Mesenteric fat pad (tissue), 1 donor: ENCODE measurements at regions not wholly inside any gene's neighbourhood (a gene's known extent, or its start where the extent isn't known, plus 50 kb on each side); places are given as distances from the start of the nearest gene placed in this dataset.
"Not testable (repeated sequence)": the region's sequence is repeated elsewhere in the genome, so short reads cannot be mapped to it uniquely, and the experiment has no call there.

Experiments
- DNase-seq: peaks from one replicate; pipeline ENCODE4 v3.0.0-alpha.2; 2020; ENCODE audit warnings: low spot score
- donor health status: DM: yes; HTN: yes; CAD: no.

DNA sequence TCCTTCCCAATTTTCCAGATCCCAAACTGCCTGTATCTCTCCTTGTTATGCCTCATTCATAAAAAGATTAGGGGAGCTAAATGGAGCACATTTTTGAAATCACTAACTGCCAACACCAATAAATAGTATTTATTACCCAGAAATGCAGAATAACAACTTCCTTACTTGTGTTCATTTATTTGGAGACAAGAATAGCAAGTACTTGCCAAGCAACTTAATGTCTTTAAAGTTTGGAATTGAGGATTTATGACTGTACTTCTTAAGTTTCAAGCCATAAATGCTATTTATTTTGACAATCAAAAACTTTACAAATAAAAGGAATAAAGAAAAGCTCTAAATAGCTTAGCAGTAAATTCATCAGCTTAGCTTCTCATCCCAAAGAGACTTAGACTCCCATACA lies 626.1 kb upstream of the NOVA1 start:
- no peak for DNase-seq

DNA sequence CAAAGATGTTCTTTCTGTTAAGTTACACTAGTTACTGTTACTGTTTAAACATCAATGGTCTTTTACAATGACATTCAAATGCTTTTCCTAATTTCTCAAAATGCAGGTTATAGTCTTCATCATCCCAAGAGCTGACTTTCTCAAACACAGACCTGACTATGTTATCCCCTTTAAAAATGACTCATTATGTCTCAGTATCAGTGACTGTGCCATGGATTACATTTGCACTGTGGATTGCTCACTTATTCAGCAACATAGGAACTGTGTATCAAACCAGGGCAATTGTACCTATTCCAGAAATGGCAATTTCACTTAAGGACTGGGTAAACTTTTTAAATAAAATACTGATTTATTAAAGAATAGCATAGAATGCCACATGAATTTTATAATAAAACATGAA lies 630.2 kb upstream of the NOVA1 start:
- DNase-seq: no peak

DNA sequence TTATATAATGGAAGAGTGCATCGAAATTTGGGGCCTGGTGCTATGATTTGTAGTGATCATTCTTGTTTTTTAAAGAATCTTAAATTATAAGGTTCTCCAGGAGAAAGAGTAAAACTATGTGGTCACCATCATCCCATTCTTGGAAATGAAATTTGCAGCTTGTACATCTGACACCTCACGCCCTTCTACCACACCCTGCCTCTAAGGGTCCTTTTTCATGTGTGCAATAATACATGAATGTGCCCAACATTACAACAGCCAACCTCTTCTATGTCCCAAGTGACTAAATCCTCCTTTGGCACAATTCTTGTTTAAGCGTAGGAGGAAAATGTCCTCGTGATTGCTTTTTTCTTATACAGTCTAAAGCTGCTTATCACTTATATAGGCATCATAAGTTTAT lies 636.5 kb upstream of the NOVA1 start:
- no peak for DNase-seq

DNA sequence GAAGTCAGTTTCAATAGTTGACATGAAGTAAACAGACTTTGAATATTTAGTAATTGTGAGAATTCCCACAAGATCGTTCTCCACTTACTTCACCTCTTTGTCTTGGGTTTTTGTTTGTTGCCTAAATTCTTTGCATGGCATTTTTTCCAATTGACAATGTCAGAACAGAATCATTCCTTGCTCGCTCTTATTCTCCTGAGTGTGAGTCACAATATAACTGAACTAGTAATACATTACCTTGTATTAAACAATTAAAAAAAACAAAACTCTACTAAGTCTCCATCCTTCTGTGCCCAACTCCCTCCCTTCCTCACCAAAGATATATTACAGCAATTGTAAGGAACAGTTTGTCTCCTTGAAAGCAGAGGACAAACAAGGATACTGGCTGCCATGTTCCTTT lies 638.8 kb upstream of the NOVA1 start:
- DNase-seq: no peak

DNA sequence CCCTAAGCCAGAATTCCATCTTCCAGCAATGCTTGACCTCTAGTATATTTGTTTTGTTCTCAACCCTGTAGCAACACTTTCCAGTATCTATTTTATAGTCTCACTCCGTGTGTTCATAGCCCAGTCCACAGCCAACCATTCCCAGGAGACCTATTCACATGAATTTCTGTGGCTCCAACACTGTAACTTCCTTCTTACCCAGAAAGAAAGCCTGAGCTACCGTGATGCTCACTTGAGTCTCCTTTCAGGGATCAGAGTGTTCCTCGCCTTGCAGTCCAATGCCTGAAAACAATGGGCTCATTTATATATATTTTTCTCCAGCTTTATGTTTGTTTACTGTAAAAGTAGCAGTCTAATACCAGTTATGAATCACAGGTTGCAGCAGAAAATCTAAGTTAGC lies 645.0 kb upstream of the NOVA1 start:
- no peak for DNase-seq

DNA sequence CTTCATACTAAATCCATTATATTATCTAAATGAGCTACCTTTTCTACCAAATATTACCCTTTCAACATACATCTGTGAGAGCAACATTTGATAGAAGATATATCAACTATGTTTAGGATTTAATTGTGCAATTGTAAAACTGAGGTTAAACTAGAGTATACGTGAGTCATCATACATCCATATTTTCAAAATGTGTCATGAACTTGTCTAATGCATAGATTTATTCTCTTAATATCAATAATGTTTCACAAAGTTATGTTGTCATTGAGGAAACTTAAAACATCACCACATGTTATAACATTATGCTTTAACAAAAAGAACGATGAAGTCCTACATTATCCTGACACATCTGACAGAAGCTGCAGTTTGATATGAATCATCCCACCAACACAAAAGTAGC lies 645.5 kb upstream of the NOVA1 start:
- DNase-seq: no peak

DNA sequence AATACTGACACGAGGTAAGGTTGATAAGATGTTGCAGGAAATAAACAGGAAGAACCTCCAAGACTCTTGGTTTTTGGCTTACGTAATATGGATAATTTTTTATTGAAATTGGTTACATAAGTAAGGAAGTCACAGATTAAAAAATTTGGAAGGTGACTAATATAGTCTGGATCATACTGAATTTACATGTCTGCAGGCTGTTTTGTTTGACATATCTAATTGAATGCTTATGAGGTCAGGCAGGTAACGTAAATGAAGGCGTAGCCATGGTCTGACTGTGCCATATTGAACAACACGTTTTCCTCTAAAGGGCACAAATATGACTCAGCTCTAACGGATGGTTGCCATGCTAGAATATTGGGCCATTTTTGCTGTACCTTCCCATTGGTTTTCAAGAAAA lies 648.1 kb upstream of the NOVA1 start:
- DNase-seq: no peak

DNA sequence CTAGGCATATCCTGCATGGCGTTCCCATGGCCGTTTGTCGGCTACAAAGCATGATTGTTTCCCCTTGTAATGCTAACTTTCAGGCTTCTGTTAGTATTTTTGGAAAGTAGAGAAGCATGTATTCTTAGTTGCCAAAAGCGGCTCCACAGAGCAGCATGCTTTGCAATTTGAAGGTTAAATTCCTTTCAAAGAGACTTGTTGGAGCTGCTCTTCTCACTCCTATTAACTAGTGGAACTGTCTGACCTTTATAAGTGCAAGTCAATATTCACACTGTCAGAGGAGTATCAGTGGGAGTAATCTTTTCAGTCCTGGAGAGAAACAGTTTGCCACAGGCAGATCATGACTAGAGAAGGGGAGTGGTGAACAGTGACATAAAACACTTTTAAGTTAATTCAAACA lies 656.1 kb upstream of the NOVA1 start:
- DNase-seq: no peak

DNA sequence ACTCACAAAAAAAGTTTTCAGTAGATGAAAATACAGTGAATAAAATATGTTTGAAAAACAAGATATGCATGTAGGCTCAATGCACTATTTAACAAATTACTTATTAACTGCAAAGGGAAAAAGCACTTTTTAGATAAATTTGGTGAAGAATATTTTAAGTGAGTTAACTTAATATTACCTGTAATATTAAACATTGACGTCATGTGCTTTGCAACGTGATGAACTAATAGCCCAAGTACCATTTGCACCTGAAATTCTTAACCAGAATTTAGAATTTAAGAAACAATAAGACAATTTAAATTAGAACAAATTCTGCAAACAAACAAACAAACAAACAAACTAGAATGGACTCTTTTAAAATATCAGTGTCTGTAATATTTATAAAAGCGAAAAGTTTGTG lies 659.0 kb upstream of the NOVA1 start:
- no peak for DNase-seq

DNA sequence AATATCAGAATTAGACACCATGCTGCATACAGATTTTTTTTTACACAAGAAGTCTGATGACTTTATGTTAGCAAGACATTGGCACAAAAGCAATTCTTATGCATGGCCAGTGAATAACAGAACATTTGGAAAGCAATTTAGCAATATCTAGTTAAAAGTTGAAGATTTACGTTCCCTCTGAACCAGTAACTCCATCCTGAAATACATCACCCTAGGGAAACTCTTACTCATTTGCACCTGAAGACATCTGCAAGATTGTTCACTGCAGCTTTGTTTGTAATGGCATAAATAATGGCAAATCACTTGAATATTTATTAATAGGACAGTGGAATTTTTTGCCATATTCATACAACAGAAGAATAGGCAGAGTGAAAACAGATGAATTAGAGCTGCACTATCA lies 670.0 kb upstream of the NOVA1 start:
- DNase-seq: no peak

DNA sequence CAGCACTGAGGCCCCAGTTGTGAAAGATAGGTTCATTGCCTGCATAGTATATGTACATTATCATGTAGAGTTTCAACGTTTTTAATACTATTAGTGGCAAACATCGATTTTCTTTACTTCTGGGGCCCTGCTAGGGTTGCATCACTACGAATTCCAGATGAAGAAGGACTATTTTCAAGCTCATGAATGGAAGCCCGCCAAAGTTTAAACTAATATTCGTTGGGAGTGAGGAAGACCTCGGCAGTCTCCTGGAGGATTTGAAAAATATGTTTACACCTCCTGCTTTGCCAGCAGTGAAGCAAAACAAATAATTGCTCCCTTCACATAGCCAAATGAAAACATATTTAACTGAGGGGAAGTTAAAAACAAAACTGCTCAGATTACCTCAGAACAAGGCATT lies 672.9 kb upstream of the NOVA1 start:
- no peak for DNase-seq

DNA sequence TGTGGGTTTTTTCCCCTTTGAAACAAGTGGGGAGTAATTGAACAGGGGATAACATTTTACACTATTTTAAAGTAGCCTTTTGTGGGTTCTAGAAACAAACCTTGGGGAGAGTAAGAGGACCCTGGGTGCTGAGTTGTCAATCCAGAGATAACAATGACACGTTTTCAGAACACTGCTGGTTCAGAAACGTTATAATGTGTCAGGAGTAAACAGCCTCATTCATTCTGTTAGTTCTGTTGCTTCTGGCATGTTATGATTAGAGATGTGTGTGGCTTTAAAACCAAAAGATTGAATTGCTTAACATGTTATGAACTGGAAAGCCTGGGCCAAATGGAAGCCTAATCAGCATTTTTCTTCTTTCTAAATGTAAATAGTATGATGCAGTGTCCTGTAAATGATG lies 680.5 kb upstream of the NOVA1 start:
- DNase-seq: no peak

DNA sequence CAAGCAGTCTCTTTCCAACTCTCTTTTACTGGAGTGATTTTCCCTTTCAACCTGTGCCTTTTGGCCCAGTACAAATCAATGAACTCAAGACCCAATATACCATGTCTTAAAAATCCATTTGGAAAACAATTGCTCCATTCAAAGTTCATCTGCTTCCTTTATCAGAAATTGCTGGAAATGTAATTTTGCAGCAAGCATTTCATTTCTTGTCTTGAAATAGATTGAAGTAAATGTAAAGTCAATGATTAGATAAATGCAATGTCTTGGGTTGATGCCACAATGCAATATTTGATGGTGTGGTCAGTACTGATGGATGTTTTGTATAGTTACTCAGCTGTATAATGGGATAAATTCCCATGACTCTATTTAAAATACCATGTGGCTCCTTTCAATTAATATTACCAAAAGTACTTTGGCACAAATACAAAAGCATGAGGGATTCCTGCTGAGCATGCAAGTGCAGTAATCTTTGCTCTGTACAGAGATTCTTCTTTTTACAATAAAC lies 707.7 kb upstream of the NOVA1 start:
- no peak for DNase-seq

DNA sequence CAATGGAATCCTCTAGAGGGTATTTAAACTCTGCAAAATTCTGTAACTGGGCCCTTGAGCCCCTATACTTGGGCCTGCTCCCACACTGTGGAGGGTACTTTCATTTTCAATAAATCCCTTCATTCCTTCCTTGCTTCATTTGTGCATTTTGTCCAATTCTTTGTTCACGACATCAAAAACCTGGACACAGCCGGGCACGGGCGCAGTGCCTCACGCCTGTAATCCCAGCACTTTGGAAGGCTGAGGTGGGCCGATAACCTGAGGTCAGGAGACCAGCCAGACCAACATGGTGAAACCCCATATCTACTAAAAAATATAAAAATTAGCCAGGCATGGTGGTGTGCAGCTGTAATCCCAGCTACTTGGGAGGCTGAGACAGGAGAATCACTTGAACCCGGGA lies 714.9 kb upstream of the NOVA1 start:
- not testable (repeated sequence) for DNase-seq

DNA sequence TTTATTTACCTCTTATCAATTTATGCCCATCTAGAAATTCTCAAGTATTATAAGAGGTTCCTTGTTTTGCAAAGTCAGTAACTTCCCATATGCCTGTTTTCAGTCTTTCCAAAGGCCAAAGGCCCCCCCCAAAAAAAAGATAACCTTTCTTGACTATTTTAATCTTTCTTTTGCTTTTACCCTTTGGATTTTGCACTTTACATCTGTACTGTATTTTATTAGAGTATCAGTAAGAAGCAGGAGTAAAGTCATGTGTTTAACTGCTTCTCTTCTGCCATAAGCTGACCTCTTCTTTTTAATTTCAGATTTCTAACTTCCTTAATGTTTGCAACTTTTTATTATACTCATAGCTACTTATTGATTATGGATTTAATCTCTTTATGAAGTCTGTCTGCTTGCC lies 716.4 kb upstream of the NOVA1 start:
- DNase-seq: no peak

DNA sequence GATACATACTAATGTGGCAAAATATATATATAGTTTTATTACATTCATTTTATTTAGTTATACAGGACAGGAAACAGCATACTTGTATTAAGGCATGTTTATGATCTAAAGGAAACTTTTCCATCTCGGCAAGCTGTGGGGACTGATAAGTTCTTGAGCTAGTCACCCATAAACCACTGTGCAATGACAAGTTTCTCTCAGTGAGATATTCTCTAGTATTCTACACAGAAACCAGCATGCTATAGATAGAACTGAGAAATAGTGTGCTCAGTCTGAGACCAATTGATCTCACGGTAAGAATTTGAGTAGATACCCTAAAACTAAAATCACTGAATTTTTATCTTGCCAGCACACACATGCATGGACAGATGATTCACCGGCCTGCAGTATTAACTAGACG lies 717.6 kb upstream of the NOVA1 start:
- no peak for DNase-seq

DNA sequence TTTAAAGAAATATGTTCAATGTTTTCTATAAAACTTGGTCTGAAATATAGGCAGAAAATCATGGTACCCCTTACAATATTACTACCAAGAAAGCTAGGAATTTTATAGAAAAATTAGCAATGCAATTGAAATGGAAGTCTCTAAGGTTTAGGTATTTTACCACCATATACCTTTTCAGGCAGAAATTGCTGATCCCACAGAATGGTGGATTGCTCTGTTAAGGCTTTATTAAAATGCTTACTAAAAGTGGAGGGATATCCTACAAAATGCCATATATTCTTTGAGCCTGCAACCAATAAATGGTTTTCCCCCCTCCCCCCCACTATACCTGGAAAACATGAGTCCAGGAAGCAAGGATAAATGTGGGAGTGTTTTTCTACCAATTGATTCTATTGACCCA lies 718.1 kb upstream of the NOVA1 start:
- no peak for DNase-seq

DNA sequence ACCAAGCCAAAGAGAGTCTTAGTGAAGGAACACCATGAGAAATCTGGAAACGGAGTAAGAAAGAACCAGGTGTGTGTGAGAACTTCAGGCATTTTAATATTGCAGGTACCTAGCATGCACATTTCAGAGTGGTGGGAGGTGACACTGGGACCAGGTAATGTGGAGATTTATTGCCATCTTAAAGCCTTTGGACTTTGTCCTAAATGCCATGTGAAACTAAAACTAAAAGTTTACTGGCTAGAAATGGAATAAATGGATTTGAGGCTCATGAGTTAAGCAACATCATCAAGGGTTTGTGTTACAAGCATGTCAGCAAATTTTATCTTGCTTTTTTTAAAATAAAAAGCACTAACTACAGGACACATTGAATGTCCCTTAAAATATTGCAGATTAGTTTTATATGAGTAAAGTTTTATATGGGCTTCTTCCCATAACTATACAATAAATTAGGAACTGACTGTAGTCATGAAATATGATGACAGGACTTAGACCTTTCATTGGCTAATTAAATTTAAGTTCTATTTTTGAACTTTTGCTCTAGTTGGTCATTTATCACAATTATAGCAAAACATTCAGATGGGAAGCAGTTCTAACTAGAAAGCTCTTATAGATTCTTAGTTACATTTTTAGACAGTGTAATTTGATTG lies 721.1 kb upstream of the NOVA1 start:
- DNase-seq: no peak

DNA sequence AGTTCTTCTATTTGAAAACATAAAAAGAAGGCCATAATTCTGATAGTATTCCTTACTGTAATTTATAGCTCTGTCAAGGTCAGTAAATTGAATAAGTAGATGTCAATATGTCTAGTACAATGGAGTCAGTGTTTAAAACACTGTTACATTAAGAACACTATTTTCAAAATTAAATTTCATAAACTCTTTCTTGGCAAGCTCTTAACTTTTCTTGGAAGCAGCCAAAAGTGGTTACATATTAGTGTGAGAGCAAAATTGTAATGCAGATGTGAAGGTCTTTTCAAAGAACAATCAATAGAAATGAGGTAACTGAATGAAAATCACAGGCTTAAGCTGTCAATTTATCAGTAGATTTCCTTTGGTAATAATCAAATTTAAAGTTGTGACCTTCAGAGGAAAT lies 722.4 kb upstream of the NOVA1 start:
- DNase-seq: no peak

DNA sequence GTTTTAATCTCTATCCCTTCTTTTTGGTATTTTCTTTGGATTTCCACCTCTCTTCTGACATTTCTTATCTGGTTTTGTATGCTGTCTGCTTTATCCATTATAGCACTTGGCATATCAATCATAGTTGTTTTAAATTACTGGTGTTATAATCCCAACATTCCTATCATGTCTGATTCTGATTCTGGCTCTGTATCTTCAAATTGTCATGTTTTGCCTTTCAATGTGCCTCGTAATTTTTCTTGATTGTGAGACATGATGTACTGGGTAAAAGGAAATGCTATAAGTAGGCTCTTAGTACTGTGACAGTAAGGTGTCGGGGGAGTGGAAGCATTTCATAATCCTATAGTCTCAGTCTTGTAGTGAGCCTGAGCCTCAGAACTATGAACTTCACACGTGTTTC lies 729.3 kb upstream of the NOVA1 start:
- no peak for DNase-seq

DNA sequence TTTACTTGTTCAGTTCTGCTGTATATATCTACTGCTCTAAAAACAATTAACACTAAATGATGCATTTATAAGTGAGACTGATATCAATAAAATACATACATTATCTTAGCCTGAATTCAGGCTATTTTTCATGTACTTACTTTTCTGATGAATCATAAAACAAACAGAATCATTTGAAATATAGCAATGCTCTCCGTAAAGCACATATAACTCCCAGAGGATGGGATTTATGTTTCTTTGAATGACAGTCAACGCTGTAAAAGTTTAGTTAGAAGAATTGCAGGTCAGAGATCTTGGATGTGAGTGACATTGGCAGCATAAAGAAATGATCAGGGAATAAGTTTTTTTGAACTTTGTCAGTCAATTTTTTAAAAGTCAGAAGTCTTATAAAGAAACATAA lies 740.2 kb upstream of the NOVA1 start:
- DNase-seq: no peak

DNA sequence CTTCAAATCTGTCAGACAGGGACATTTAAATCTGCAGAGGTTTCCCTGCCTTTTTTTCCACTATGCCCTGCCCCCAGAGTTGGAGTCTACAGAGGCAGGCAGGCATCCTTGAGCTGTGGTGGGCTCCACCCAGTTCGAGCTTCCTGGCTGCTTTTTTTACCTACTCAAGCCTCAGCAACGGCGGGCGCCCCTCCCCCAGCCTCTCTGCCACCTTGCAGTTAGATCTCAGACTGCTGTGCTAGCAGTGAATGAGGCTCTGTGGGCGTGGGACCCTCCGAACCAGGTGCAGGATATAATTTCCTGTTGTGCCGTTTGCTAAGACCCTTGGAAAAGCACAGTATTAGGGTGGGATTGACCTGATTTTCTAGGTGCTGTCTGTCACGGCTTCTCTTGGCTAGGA lies 765.2 kb upstream of the NOVA1 start:
- not testable (repeated sequence) for DNase-seq

DNA sequence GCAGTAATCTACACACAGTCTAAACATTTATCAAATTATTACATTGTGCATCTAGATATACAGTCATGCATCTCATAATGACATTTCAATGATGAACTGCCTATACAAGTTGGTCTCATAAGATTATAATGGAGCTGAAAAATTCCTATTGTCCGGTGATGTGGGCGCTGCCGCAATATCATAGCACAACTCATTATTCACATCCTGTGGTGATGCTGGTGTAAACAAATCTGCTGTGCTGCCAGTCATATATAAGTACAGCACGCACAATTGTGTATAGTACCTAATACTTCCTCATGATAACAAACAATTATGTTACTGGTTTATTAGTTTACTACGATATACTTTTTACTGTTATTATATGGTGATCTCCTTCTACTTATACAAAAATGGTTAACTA lies 768.8 kb upstream of the NOVA1 start:
- no peak for DNase-seq

DNA sequence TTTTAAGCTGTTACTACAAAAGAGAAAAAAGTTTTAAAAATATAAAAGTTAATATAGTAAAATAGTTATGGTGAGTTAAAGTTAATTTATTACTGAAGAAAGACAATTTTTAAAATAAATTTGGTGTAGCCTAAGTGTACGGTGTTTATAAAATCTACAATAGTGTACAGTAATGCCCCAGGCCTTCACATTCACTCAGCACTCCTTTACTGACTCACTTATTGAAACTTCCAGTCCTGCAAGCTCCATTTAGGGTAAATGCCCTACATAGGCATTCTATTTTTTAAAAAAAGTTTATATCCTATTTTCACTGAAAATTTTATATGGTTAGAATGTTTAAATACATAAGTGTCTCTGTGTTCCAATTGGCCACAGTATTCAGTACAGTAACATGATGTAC lies 769.5 kb upstream of the NOVA1 start:
- DNase-seq: no peak
